ENCODE measurements at regions not wholly inside any gene's neighbourhood (a gene's known extent, or its start where the extent isn't known, plus 50 kb on each side); places are given as distances from the start of the nearest gene placed in this dataset.

DNA sequence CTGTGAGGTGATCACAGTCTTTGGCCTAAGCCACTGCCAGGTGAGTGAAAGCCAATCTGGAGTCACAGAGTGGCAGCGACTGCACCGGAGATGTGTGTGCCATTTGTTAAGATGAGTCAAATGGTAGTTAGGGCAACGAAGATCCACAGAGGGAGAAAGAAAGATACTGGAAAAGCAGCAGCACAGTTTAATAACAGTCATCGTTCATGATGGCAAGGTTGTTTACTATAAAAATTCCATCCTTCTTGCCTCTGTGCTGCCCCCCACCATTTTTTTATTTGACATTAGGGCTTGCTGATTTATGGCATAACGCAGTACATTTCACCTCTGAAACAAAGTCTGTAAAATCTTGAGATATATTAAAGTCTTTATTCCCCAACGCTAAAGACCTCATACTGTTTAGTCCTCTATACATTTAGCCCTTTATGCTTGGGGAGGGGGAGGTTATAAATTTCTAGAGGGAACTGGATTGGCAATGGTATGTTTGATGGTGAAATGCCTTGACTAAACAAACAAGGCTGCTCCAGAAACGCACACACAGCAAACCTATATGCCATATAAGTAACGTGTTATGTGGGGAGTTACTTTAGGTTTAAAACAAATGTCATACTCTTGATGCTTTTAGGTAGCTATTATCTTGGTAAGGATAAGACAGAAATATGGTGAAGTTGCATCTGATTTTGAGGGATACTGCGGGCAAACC is 55.8 kb upstream of the ABL1 start:
- intact Hi-C loops (cut with DNase I) = no loop called here
- DNase-seq (ENCODE audit: missing footprints) (no peak), ATAC-seq (no peak)

DNA sequence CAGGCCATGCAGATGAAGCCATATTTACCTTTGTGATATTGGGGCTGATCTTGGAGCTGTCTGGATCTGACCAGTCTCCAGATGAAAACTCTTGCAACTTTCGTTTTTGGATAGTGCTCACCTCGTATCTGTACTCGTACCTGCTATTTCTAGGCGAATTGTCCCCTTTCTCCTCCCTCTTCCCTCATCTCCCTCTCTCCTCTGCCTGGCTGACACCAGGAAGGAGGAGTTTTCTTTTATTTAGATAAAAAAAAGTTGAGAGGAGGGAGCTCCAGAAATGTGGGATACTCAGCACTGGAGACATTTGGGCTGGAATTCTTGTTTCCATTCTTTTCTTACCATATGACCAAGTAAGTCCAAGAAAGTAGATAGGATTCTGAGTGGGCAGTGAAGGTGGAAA is 54.6 kb upstream of the ABL1 start:
- no peak for DNase-seq (ENCODE audit: missing footprints)
- intact Hi-C loops (cut with DNase I) = loop anchor here (5.0 kb wide), 1 partner anchor 67 kb away; no protein-coding TSS in a partner anchor
- peak; percentile 21 for ATAC-seq

DNA sequence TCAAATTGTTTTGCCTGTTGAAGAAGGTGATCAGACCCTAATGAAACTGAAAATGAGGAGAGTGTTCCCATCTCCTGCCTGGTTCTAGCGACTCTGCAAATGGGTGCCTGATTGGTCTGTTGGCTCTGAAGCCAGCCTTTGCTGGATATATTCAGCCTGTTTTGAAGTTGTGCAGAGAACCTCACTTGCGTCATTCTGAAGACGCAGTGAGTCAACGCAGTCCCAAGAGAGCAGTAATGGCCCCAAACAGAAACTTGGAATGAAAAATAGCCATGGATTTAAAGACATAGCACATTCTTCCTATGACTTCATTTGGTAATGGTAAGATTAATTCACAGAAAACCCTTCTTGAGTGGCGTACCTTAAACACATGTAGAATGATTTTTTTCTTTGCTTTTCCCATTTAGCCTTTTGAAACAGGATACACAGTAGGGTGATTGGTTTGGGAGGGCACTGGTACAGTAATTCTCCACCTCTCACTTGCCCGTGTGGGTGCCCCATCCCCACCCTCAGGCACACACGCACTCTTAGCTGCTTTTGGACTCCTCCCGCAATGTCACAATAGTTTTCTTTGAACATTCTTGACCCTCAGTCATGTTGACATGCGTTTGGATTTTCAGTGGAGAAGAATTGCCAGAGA is 54.1 kb upstream of the ABL1 start:
- intact Hi-C loops (cut with DNase I) = loop anchor here (5.0 kb wide), 1 partner anchor 66 kb away; no protein-coding TSS in a partner anchor
- peak; percentile 89 for ATAC-seq
- no peak for DNase-seq (ENCODE audit: missing footprints)

DNA sequence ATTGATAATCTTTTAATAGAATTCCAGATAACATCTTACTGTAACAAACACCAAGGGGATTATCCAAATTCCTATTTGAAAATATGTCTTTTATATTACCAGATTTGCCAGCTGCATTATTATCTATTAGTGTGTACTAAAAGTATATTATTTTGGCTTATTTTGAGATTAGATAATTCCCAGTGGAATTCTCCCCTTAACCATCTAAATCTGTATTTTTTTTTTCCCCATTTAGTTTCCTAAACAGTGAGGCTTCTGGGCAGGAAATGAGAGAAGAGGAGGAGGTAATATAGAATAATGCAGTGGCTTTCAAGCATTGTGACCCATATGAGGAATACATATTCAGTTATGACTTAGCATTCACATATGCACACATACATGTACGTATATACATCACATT is 53.5 kb upstream of the ABL1 start:
- ATAC-seq = no peak
- intact Hi-C loops (cut with DNase I) = loop anchor here (5.0 kb wide), 1 partner anchor 66 kb away; no protein-coding TSS in a partner anchor
- no peak for DNase-seq (ENCODE audit: missing footprints)

DNA sequence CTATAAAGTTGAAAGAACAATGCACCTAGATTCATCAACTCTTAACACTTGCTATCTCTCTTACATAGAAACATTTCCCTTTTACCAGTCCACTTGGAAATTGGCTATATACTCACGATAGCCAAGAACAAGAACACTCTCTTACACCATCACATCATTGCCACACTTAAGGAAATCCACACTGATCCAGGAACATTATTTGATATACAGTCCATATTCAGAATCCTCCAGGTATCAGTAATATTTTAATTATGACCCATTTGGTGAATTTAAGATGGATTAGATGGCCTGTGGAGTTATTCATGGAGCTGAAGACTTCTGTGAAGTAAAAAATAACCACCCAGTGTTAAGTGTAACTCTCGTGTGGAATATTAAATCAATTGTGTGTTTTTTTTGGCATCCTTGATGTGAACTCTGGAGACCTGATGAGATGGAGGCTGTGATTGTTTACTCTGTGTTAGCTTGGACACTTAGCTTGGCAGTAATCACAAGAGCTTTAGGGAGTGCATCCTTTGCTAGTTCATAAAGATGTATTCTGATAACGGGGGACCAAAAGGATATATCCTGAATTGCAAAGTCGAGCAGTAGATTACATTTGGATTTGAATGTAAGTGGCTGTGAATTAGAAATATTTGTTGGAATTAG is 52.0 kb upstream of the ABL1 start:
- ATAC-seq (no peak), DNase-seq (ENCODE audit: missing footprints) (no peak)
- intact Hi-C loops (cut with DNase I) = loop anchor here (1.0 to 5.0 kb wide), 2 partner anchors 50 to 64 kb away; no protein-coding TSS in a partner anchor

DNA sequence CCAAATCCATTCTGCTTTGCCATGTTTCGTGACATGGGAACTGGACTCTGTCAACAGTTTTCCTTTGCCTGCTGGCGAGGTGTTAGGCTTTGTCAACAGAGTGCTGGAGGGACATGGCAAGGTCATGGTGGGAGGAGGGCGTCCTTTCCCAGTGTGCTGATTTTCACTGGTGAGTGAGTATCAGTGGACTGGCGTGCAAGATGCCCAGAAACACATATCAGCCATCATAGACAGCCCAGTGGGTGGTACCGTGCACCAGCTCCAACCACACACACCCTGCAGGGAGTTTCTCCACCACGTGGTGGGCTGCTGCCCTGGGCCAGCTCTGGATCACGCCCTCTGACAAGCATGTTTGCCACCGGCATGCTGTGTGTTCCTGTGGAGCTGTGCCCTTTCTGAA is 50.0 kb upstream of the ABL1 start:
- ATAC-seq = no peak
- no peak for DNase-seq (ENCODE audit: missing footprints)
- intact Hi-C loops (cut with DNase I) = loop anchor here (5.0 kb wide), 1 partner anchor 68 kb away; no protein-coding TSS in a partner anchor
